Right hindlimb (tissue), 1 donor: ENCODE measurements at regions not wholly inside any gene's neighbourhood (a gene's known extent, or its start where the extent isn't known, plus 50 kb on each side); places are given as distances from the start of the nearest gene placed in this dataset.
"Not testable (repeated sequence)": the region's sequence is repeated elsewhere in the genome, so short reads cannot be mapped to it uniquely, and the experiment has no call there.

Source experiments
- DNase-seq: peaks from one replicate; pipeline ENCODE4 v3.0.0-alpha.2; 2018

DNA sequence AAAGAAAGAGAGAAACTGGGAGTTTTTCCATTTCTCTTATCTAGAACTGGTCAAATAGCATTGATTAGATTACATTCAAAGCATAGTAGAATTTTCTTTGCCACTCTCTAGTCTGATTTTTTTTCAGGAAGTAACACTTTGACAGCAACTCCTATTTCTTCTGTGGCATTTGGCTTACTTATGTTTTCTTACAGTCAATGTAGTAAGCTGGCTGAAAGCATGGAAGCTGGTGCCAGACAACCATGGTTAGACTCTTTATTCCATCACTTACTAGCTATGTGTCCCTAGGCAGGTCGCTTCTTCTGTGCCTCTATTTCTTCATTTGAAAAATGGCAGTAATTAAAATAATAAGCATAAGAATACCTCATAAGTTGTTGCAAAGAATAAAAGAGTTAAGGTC, 54.2 kb upstream of the OPRM1 start:
- DNase-seq: no peak

DNA sequence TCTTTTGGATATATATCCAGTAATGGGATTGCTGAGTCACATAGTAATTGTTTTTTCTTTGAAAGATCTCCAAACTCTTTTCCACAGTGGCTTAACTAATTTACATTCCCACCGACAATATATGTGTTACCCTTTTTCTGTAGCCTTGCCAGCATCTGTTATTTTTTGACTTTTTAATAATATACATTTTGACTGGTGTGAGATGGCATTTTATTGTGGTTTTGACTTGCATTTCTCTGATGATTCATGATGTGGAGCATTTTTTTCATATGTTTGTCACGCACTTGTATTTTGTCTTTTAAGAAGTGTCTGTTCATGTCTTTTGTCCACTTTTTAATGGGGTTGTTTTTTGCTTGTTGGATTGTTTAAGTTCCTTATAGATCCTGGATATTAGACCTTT, 58.9 kb upstream of the OPRM1 start:
- no peak for DNase-seq

DNA sequence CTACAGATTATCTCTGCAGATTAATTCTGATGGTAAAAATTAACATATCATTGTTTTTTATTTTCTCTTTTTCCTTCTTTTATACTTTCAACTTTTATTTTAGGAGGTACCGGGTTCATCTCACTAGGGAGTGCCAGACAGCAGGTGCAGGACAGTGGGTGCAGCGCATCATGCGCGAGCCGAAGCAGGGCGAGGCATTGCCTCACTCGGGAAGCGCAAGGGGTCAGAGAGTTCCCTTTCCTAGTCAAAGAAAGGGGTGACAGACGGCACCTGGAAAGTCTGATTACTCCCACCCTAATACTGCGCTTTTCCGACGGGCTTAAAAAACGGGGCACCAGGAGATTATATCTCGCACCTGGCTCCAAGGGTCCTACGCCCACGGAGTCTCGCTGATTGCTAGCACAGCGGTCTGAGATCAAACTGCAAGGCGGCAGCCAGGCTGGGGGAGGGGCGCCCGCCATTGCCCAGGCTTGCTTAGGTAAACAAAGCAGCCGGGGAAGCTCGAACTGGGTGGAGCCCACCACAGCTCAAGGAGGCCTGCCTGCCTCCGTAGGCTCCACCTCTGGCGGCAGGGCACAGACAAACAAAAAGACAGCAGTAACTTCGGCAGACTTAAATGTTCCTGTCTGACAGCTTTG, 60.0 kb upstream of the OPRM1 start:
- not testable (repeated sequence) for DNase-seq

DNA sequence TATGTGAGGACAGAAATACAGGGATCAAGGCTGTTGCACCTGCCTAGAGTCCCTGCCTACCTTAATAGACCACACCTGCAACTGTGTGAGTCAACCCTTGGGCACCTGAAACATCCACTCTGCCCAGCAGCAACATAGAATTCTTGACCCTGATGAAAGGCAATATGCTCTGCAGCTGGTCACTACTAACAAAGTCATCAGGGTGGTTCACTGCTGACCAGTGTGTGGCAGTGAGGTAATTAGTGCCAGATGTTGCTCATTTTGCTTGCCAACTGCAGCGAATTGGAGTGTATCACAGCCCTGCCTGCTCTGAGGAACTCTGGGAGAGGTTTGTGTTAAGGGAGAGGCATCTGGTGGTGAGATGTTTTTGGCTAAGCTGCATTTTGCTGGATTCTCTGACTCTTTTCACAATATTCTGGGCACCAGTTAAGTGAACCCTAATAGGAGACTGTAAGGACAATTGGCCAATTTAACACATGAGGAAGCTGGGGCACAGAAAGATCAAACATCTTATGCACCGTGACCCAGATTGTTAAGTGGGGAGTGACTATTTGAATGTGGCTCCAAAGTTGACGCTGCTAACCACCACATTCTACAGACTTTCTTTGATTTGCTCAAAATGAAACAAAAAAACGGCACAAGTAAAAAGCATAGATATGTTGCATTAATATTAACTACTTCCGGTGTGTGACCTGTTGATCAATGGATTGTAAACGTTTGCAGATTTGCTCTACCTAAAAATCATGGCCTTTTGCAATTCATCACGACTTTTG, 61.9 kb upstream of the OPRM1 start:
- peak; percentile 57 for DNase-seq

- DNase-seq: no peak
Measured at GRCh38 chr6:153966001-153966400, 73.0 kb upstream of the OPRM1 start.

- no peak for DNase-seq
Measured at GRCh38 chr6:153963352-153963751, 75.7 kb upstream of the OPRM1 start.

- DNase-seq: no peak
Measured at GRCh38 chr6:153962555-153962954, 76.5 kb upstream of the OPRM1 start.

- DNase-seq: no peak
Measured at GRCh38 chr6:153960741-153961140, 78.3 kb upstream of the OPRM1 start.

GRCh38 chr6:153960281-153960680, 78.8 kb upstream of the OPRM1 start:
- DNase-seq: peak; percentile 71

- DNase-seq: no peak
Measured at GRCh38 chr6:153959276-153959675, 79.8 kb upstream of the OPRM1 start.

DNA sequence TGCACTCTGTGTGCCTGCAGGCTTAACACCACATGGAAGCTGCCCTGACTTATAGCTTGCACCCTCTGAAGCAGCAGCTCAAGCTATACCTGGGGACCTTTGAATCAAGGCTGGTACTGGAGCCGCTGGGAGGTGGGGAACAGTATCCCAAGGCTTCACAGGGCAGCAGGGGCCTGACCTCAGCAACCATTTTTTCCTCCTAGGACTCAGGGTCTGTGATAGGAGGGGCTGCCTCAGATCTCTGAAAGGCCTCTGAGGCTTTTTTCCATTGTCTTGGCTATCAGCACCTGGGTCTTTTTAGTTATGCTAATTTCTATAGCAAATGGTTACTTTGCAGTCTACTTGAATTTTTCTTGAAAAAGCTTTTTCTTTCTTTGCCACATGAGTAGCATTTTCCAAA, 80.2 kb upstream of the OPRM1 start:
- DNase-seq: no peak

DNA sequence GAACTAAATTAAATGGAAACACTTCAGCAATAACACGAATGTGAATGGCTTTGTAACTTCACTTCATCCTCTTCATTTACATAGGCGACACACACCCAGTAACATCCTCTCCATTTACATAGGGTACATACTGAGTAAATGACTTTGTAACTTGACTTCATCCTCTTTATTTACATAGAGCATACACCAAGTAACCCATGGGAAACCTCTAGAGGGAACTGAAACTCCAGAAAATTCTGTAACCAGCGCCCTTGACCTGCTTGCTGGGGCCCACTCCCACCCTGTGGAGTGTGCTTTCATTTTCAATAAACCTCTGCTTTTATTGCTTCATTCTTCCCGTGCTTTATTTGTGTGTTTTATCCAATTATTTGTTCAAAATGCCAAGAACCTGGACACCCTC, 81.6 kb upstream of the OPRM1 start:
- no peak for DNase-seq

GRCh38 chr6:153956808-153957207, 82.2 kb upstream of the OPRM1 start:
- DNase-seq: no peak

DNA sequence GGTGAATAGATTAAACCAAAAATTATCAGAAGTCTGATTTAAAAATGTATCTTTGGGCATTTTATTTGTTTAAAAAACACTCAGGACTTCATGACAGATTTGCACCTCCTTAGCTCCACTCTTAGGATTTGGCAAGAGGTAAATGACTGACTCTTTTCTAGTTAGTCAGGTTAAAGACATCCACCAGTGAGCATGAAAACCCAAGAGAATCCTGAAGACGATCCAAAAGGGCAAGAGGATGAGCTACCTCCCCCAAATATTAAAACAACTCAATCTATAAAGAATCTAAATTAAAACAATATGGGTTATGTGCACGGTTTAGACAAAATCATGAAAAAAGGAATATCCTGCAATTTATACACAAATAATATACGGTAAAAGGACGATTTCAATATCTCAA, 89.4 kb upstream of the OPRM1 start:
- no peak for DNase-seq

- DNase-seq: no peak
Measured at GRCh38 chr6:153947808-153948447, 91.1 kb upstream of the OPRM1 start.

DNA sequence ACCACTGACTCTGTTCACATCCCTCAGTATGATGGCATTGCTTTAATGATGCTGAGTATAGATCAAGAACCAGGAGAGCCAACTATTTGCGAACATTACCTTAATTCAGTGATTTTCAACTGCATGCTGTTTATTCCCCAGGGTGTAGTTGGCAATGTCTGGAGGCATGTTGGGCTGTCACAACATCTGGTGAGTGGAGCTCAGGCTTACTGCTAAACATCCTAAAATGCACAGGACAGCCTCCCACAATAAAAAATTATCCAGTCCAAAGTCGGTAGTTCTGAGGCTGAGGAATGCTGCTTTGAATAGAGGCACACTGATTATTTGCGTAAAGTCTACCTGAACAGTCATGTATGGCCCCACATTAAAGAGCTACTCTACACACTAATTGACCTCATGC, 94.8 kb upstream of the OPRM1 start:
- DNase-seq: no peak

- DNase-seq: no peak
Measured at GRCh38 chr6:153942361-153942760, 96.7 kb upstream of the OPRM1 start.

- no peak for DNase-seq
Measured at GRCh38 chr6:153941768-153942167, 97.3 kb upstream of the OPRM1 start.

GRCh38 chr6:153938876-153939275, 100.2 kb upstream of the OPRM1 start:
- no peak for DNase-seq

GRCh38 chr6:153931431-153931830, 107.6 kb upstream of the OPRM1 start:
- no peak for DNase-seq

DNA sequence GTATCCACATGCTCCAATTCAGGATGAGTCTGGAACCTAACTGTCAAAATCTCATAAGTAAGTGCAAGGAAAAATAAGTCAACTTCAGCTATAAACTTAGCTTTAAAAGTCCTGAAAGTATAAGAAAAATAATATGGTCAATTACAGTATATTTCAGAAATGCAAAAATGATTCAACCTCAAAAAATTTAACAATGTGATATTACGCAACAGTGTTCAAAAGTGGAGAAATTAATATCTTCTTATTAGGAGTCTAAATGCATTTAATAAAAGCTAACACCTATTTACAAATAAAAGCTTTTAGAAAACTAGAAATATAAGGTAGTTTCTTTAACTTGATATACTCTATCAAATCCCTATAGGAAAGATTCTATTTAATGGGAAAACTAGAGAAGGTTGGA, 111.2 kb upstream of the OPRM1 start:
- DNase-seq: no peak

- no peak for DNase-seq
Measured at GRCh38 chr6:153898360-153899059, 140.5 kb upstream of the OPRM1 start.

DNA sequence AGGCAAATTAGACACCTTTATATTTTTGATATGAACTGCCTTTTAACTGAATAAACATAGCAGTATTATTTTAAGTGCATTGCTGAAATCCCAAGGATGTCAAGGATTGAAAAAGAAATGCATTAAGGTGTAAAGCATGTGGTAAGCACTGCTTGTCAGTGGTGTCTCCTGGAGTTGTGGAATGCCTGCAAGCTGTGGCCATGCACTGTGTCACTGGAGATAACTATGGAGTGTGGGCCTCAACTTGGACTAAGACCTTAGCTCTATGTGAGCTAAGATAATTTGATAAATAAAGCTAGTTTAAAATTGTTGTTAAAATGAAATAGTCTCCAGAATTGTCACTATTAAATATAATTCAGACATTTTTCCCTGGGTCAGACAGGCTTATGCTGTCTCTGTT, 156.6 kb upstream of the OPRM1 start:
- no peak for DNase-seq

- no peak for DNase-seq
Measured at GRCh38 chr6:153873541-153873940, 165.5 kb upstream of the OPRM1 start.
